Omental fat pad (tissue), 3 donors: ENCODE measurements at regions not wholly inside any gene's neighbourhood (a gene's known extent, or its start where the extent isn't known, plus 50 kb on each side); places are given as distances from the start of the nearest gene placed in this dataset.

Source experiments
- ATAC-seq: fragments of 150-250 bp; one replicate; pipeline ENCODE4 v1.9.1; 2016; ENCODE audit warnings: mild to moderate bottlenecking, moderate library complexity; ENCODE audit not compliant: low FRiP score
- DNase-seq: peaks from one replicate; pipeline ENCODE4 v3.0.0-alpha.2; 2019; ENCODE audit warnings: low spot score
- TF ChIP-seq, protein P1 (sequence below), 3 donors: fragments of 450-650 bp; IDR thresholded peaks; one replicate each; pipeline ENCODE4 v1.5.1; 2016 to 2017; ENCODE audit warnings: antibody characterized with exemption in 3 of 3, mild to moderate bottlenecking in 3 of 3, moderate library complexity in 2 of 3

GRCh38 chr7:67803789-67804188 is 807.2 kb downstream of the TYW1 start:
- TF ChIP-seq, protein P1, sequence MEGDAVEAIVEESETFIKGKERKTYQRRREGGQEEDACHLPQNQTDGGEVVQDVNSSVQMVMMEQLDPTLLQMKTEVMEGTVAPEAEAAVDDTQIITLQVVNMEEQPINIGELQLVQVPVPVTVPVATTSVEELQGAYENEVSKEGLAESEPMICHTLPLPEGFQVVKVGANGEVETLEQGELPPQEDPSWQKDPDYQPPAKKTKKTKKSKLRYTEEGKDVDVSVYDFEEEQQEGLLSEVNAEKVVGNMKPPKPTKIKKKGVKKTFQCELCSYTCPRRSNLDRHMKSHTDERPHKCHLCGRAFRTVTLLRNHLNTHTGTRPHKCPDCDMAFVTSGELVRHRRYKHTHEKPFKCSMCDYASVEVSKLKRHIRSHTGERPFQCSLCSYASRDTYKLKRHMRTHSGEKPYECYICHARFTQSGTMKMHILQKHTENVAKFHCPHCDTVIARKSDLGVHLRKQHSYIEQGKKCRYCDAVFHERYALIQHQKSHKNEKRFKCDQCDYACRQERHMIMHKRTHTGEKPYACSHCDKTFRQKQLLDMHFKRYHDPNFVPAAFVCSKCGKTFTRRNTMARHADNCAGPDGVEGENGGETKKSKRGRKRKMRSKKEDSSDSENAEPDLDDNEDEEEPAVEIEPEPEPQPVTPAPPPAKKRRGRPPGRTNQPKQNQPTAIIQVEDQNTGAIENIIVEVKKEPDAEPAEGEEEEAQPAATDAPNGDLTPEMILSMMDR (IDR thresholded peaks at IDR 0.05) = no peak
- DNase-seq (no peak), ATAC-seq (no peak)

GRCh38 chr7:67805921-67806471 is 809.4 kb downstream of the TYW1 start:
- ATAC-seq = no peak
- DNase-seq = no peak
- TF ChIP-seq, protein P1 (IDR thresholded peaks at IDR 0.05) = no peak

- TF ChIP-seq, protein P1 (IDR thresholded peaks at IDR 0.05) = no peak
- no peak for ATAC-seq
Observed at GRCh38 chr7:67807826-67808225, 811.2 kb downstream of the TYW1 start.

DNA sequence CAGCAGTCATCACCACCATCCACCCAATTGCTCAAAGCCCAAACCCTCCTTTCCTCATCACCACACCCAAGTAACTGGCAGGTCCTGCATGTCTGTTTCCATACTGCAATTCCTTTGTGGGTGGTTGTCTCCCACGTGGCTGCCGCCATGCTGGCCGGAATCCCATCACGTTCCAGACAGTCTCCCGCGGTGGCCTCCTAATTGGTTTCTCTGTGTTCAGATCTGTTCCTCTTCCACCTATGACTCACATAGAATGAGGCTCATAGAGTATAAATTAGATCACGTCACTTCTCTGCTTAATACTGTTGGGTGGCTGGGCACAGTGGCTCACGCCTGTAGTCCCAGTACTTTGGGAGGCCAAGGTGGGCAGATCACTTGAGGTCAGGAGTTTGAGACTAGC is 813.0 kb downstream of the TYW1 start:
- TF ChIP-seq, protein P1 (IDR thresholded peaks at IDR 0.05) = no peak
- no peak for DNase-seq
- ATAC-seq = no peak

More at GRCh38 chr7:67807826-67808225, 811.2 kb downstream of the TYW1 start:
- no peak for DNase-seq

- DNase-seq (no peak), ATAC-seq (no peak)
- TF ChIP-seq, protein P1 (IDR thresholded peaks at IDR 0.05) = no peak
Observed at GRCh38 chr7:67813621-67814292, 817.1 kb downstream of the TYW1 start.

GRCh38 chr7:67817481-67817880 is 820.8 kb downstream of the TYW1 start:
- TF ChIP-seq, protein P1 (IDR thresholded peaks at IDR 0.05) = no peak
- no peak for ATAC-seq
- no peak for DNase-seq

DNA sequence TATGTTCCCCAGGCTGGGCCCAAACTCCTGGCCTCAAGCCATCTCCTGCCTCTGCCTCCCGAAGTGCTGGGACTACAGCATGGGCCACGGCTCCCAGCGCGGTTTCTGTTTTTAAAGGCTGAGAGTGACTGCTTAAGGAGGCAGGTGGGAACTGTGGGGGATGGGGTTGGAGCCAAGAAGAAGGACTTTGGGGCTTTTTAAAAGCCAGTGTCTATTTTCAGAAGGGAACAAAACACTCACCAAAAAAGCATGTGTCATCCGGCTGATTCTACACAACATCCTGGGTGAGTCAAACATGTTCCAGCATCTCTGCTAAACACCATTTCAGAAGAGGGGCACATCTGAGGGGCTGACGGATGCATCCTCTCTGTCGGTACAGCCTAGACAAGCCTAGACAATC is 824.5 kb downstream of the TYW1 start:
- DNase-seq (no peak), ATAC-seq (no peak)
- TF ChIP-seq, protein P1 (IDR thresholded peaks at IDR 0.05) = no peak
